ENCODE measurements at regions not wholly inside any gene's neighbourhood (a gene's known extent, or its start where the extent isn't known, plus 50 kb on each side); places are given as distances from the start of the nearest gene placed in this dataset.

GRCh38 chr13:104034891-104035290 lies 968.7 kb upstream of the SLC10A2 start:
- TF ChIP-seq EZH2 (IDR thresholded peaks at IDR 0.05; ENCODE audit: insufficient read depth, poor library complexity, severe bottlenecking) (no peak), EZH2phosphoT487 (IDR thresholded peaks at IDR 0.05; ENCODE audit: insufficient read depth, low read depth) (no peak)
